ENCODE measurements at regions not wholly inside any gene's neighbourhood (a gene's known extent, or its start where the extent isn't known, plus 50 kb on each side); places are given as distances from the start of the nearest gene placed in this dataset.
"Not testable (repeated sequence)": the region's sequence is repeated elsewhere in the genome, so short reads cannot be mapped to it uniquely, and the experiment has no call there.

DNA sequence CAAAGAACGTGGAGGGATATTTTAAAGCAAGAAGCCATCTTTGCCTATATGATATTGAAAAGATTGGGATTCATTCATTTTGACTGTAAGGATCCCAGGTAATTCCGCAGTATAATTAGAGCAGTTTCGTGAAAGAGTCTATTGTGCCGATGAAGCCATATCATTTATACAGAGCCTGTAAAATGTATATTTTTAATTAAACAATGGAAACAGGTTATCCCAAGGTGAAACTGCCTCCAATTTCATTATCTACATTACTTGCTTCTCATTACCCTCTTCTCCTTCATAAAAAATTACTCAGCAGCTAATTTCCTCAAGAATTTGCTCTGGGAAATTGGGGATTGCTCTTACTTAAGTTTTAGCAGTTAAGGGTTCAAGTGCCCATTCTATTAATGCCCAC, 444.1 kb downstream of the SOCS6 start:
- no peak for DNase-seq

DNA sequence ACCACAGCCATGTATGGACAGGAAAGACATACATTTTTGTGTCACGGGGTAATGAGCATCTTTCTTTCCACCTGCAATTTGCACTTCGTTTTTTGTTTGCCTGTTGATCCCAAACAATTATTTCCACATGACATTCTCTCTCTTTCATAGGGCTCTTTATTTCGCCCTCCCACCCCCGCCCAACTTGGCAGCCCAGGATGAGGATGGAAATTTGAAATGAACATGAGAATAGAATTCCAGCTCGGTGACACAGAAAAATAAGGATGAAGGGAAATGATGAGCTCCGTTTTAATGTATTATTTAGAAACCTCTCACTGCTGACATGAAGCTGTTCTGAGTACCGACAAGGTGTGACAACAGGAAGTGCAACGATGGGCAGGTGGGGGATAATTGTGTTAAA, 443.3 kb downstream of the SOCS6 start:
- no peak for DNase-seq

DNA sequence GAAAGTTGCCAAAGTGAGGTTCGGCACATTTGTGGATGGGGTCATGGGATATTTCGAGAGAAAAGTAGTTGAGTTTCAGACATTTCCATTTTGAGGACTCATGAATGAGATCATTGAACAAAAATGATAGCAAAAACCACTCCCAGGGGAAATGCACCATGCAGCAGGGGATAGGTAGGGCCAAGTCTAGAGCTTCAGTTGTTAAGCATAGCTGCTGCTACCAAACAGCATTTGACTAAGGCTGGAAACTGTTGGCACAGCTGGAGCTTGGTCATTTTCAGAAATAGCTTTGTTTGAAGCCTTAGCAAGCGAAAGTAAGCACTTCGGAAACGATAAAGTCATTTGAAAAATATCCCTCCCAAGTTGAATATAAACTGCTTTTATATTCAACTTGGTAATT, 431.8 kb downstream of the SOCS6 start:
- DNase-seq: no peak

DNA sequence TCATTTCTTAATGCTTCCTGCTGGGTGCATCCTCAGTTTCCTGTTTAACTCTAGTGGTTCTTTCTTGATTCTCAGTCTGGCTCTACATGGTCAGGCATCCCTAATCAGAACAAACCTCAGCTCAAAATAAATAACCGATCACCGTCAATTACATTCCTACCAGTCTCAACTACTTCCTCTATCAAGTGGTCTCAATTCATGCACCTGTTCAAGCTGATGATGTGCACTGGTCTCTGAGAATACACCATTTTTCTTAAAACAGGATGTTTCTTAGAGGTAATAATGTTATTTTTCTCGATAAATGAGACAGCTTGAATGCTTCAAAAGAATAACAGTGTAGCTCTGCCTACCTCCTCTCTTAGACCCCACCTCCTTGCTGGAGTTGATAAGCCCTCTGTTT, 420.9 kb downstream of the SOCS6 start:
- no peak for DNase-seq

DNA sequence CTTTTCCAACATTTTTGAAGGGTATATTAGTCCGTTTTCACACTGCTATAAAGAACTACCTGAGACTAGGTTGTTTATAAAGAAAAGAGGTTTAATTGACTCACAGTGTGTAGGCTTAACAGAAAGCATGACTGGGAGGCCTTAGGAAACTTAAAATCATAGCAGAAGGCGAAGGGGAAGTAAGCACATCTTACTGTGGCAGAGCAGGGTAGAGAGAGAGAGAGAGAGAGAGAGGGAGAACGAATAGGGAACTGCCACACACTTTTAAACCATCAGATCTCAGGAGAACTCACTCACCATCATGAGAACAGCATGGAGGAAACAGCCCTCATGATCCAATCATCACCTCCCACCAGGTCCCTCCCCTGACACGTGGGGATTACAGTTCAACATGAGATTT, 420.3 kb downstream of the SOCS6 start:
- no peak for DNase-seq

DNA sequence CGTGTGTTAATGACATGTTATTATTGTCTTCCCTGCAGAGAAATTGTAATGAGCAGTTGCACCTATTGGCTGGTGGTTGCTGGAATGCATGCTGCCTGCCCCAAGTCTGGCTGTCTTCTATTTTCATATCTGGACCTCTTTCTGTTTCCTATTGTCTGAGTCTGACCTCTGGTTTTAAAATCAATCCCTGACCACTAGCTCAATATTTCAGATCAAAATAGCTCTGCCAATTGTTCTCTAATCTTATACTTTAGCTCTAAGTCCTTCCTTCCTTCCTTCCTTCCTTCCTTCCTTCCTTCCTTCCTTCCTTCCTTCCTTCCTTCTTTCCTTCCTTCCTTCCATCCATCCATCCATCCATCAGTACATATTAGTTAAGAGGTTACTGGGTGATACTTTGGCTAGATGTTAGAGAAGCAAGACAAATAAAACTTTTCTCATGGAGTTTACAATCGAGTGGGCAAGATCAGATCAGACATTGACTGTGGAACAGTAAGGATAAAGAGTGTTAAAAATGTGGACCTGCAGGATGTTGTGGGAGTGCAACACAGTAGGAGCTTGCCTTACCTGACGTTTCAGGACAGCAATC, 417.1 kb downstream of the SOCS6 start:
- no peak for DNase-seq

DNA sequence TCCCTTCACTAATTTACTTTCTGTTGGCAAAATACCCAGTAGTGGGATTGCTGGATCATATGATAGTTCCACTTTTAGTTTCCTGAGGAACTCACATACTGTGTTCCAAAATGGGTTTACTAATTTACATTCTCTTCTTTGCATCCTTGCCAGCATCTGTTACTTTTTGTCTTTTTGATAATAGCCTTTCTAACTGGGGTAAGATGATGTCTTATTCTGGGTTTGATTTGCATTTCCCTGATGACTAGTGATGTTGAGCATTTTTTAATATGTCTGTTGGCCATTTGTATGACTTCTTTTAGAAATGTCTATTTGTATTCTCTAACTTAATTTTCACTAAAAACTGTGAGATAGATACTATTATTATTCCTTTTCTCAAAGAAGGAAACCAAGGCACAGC, 411.7 kb downstream of the SOCS6 start:
- DNase-seq: no peak

DNA sequence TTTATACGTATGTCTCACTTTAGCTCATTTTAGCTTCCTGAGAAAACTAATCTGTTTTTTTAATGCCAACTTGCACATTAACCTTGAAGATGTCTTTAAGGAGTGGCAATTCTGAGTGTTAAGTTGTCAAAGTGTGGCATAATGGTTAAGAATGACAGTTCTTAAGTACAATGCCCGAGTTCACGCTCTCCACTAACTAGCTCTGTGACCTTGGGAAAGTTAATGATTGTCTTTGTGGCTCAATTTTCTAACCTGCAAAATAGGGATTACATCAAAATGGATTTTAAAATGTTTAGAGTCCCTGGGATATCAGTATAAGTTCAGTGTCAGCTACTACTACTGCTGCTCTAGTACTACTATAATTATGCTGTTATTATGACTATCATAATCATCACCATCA, 409.7 kb downstream of the SOCS6 start:
- no peak for DNase-seq

DNA sequence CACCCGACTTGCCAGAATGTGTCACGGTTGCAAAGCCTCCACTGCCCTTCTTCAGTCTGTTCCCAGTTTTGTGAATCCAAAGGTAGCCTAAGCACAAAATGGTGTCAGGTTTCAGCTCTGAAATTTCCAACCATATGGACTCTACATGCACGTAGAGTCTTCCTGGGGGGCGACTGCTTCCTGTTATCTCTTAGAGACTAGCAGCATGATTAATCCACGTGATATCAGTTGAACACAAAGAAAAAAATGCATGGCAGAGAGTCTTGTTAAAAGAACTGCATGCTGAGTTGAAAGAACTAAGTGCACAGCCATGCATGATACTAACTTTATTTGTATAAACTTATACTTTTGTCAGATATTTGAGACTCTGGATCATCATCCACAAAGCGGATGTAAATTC, 404.4 kb downstream of the SOCS6 start:
- DNase-seq: no peak

DNA sequence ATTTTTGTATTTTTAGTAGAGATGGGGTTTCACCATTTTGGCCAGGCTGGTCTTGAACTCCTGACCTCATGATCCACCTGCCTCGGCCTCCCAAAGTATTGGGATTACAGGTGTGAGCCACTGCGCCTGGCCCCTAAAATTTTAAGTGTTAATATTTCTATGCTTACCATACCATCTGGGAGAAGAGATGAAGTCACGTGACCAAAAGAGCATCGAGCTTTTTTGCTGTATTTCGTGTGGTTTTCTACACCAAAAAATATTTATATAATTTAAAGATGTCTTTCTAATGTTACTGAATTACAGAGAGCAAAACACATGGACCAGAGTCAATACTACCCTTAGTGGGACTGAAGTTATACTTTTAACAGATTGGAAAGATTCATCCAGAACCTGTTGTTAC, 400.9 kb downstream of the SOCS6 start:
- not testable (repeated sequence) for DNase-seq

DNA sequence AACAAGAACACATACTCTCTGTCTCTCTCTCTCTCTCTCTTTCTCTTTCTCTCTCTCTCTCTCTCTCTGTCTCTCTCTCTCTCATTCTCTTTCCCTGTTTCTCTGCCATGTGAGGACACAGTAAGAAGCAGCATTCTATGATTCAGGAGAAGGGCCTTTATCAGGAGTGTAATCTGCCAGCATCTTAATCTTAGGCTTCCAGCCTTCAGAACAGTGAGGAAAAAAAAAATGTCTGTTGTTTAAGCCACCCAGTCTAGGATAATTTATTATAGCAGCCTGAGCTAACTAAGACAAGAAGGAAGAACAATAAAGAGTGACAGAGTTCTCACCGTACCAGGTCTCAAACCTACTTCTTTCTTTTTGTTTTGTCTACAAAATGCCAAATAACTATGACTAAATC, 399.4 kb downstream of the SOCS6 start:
- DNase-seq: no peak

DNA sequence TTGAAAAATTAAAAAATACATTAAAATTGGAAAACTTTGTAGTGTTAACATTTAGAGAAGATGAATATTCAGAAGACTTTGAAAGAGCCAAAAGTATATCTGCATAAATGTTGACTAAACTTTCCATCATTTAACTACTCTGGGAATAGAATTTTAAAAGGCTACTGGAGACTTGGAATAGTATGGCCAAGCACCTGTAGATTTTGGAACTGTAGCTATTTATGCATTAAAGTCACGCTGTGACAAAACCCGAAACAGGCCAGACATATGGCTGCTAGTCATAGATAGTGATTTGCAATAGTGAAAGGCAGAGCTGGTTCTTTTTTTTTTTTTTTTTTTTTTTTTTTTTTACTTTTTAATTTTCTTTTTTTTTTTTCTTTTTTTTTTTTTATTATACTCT, 396.0 kb downstream of the SOCS6 start:
- no peak for DNase-seq

DNA sequence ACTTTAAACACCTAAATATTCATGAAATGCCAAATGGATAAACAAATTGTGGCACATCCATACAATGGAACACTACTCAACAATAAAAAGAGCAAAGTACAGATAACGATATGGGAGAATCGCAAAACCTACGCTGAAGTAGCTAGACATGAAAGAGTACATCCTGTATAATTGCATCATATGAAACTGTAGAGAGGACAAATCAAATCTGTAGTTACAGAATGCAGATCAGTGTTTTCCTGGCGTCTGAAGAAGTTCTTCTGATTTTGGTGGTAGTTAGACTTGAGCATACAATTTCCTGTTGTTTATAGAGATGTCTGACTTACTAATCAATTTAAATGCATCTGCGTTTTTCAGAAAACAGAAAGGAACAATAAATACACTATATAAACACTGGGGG, 394.4 kb downstream of the SOCS6 start:
- no peak for DNase-seq

DNA sequence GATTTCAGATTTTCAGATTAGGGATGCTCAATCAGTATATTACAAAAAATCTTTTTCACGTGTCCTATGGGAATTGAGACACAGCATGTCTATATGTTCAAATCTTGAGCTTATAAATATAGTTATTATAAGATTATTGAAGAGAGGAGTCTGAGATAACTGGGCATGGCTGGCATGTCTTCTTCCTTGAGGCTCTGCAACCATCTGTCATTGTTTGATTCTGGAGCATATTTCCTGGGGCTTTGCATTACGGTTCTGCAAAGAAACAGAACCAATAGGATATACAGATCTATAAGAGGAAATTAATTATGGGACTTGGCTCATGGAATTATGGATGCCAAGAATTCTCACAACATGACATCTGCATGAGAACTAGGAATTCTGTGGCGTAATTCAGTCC, 386.1 kb downstream of the SOCS6 start:
- DNase-seq: no peak

DNA sequence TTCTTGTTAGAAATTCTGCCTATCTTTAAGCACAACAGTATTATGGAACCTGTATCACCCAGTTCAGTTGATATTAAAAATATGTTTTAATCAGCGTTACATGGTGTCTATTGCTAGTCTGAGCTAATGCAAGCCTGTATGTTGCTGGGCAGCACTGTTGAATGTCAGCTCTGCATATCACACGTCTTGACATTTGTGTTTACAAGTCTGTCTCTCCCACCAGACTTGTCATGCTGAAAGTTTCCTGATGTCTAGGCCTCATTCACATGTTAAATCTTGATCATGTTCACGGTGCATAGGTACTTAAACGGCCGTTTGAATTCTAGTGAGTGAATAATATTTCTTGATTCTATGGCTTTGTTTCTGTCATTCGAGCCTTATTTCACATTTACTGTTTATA, 385.0 kb downstream of the SOCS6 start:
- DNase-seq: no peak

DNA sequence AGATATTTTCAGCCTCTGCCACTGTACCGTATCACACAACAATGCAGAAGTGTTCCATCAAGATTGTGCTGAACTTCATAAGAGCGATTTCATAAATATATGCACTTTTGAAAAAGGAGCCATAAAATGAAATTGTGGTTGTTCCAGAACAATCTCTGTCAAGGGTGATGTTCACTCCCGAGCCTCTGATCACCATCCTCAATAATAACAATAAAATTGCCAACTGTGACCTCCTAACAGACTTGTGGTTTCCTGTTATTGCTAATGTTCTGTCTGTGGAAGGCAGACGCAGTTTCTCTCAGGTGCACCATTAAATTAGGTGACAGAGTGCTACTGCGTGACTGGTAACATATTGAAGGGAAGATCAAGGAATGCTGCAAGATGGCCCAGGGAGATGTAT, 383.7 kb downstream of the SOCS6 start:
- no peak for DNase-seq

DNA sequence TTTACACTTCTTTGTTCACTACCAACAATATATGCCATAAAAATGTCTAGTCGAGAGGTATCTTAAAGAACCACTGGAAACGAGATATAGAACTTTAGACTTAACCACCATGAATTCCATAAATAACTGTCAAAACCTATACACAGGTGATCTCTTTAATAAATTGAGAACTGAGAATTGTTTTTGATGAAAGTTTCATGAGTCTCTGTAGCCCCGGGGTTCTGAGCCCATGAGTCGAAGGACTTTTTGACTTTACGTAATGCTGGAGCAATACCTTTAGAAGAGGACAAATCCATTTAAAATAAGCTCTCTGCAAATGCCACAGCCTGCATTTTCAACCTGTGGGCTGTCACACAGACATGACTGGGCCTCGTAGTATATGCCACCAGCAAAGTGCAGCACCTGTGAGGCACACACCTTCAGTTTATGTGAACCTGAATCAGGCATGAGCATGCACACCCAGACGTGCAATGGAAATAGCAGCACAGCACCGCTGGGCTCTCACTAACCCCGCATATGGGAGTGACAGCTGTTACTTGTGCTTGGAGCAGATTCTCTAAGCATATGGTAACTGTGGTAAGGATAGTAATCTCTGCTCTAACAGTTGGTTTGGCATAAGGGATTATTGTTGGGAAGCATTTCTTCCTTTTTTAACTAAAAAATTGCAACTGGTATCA, 383.2 kb downstream of the SOCS6 start:
- no peak for DNase-seq

DNA sequence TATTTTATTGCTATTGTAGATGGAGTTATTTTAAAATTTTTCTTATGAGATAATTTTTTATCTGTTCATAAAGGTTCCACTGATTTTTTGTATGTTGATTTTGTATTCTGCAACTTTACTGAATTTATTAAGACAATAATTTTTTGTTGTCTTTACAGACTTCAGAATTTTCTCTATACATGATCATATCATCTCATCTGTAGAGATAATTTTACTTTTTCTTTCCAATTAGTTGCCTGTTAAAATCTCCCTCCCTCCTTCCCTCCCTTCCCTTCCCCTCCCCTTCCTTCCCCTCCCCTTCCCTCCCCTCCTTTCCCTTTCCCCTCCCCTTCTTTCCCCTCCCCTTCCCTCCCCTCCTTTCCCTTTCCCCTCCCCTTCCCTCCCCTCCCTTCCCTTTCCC, 378.1 kb downstream of the SOCS6 start:
- DNase-seq: no peak

DNA sequence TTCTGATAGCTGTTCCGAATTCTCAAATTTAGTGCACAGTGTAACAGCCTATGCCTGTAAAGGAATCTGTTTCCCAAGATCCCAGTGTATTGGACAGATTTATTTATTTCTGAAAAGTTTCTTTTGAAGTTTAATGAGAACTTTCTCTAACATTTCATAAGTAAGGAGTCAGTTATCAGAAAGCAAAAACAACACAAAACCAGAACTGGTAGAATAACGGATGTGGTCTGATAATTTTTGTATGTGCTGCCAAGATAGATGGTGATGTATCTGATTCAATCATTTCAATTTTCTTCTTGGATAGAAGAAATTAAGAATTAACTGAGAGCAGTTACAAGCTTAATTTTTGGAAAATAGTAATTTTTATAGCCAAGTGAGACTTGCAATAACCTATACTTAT, 374.3 kb downstream of the SOCS6 start:
- DNase-seq: no peak

DNA sequence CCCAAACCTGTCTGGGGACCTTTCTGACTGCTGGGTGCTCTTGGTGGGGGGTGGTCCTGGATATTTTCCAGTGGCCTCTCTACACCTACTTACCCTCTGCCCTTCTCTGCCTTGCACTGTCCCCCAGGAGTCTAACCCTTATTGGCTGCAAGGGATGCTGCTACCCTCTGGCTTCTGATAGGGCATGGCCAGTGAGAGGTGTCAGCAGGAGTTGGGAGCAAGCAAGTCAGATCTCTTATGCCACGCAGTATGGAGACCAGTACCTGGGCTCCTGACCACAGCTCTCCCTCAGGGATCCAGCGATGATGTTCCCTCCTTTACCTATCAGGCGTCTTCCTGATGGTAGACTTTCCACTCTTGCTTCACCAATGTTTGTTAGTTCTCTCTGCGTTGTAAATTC, 373.7 kb downstream of the SOCS6 start:
- no peak for DNase-seq

DNA sequence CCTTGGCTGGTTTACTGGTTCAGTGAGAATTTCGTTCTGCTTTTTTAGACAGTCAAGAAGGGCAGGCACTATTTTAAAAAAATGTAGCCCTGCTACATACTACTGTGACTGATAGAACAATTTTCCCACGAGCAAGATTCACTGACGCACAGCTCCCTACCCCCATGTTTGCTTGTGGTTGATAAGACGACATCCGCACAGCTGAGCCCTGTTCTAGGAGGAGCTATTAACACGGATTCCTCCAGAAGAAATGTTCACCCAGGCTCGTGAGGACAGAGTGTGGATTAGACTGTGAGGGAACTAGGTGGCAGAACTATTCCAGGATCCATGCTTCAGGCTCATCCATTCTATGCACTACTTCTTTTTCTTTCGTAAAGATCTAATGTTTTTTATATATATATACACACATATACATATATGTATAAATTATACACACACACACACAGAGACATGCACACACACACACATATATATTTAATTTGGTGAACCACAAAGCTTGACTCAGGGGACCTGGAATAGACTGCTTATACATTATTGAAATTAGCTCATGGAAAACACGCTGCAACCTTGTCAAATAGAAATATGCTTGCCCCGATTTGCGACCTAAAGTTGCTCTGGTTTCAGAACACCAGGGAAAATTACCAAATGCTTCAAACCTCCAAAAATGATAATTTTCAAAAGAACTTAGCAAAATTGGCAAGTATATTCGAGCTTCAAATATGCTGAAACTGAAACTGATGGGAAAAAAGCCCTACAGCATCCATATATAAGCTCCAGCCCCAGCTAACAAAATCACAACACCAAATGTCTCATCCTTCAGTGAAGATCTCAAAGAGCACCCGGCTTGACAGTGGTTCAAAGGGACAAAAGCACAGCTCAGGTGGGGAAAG, 370.4 kb downstream of the SOCS6 start:
- DNase-seq: no peak

DNA sequence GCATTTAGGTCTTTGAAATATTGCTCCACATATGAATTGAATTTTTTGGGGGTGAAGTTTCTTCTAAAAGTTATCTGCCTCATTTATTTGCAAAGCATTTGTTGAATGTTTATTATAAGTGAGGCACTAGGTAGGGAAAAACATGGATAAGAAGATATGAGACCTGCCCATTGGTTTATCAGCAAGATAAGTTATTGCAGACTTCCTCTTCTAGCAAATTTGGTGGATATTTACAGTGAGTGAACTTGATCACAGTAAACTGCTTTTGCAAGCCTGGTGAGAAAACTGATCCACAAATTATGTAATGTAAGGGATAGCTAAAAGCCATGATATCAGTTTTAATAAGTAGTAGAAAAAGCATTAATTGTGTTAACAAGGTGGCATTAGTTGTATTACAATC, 364.8 kb downstream of the SOCS6 start:
- no peak for DNase-seq

DNA sequence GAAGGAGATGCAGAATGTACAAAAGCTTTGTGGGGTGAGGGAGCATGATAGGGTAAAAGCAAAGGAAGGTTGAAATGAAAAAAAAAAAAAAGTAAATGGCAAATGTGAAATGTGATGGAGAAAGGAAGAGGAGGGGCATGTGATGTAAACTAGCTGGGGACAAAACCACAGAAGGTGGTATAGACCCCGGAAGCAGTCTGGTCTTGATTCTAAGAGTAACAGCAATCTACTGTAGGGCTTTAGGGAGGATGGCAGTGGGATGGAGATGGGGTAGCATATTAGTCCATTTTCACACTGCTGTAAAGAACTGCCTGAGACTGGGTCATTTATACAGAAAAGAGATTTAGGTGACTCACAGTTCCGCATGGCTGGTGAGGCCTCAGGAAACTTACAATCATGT, 362.0 kb downstream of the SOCS6 start:
- no peak for DNase-seq

DNA sequence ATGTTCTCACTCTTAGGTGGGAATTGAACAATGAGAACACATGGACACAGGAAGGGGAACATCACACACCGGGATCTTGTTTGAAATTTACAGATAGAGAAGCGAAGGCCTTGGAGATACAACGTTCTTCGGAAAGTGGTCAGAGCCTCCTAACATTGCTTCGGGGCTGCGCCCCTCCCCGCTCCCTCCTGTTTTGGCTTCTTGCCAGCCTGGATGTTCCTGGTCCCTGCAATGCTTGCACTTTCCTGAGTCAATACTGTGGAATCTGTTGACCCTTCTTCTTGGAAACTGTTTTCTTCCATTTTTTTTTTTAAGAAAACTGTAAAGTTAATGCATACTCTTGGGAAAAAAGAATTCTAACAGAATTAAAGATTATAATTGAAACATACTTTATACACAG, 360.8 kb downstream of the SOCS6 start:
- no peak for DNase-seq
